ENCODE measurements at regions not wholly inside any gene's neighbourhood (a gene's known extent, or its start where the extent isn't known, plus 50 kb on each side); places are given as distances from the start of the nearest gene placed in this dataset.

- no peak for TF ChIP-seq CTCF (IDR thresholded peaks at IDR 0.05; ENCODE audit: insufficient read depth, missing control alignments)
- no peak for DNase-seq (ENCODE audit: insufficient read length, low spot score)
- FAIRE-seq, result no peak
Measured at GRCh38 chr17:72481572-72481971, 360.8 kb downstream of the SOX9 start.

GRCh38 chr17:72485596-72485995 lies 364.8 kb downstream of the SOX9 start:
- no peak for TF ChIP-seq CTCF (IDR thresholded peaks at IDR 0.05; ENCODE audit: insufficient read depth, missing control alignments)
- FAIRE-seq, result no peak

GRCh38 chr17:72486806-72487205 lies 366.0 kb downstream of the SOX9 start:
- DNase-seq (ENCODE audit: insufficient read length, low spot score) (no peak), FAIRE-seq (no peak)
- no peak for TF ChIP-seq CTCF (IDR thresholded peaks at IDR 0.05; ENCODE audit: insufficient read depth, missing control alignments)

More at GRCh38 chr17:72485596-72485995, 364.8 kb downstream of the SOX9 start:
- no peak for DNase-seq (ENCODE audit: insufficient read length, low spot score)

- FAIRE-seq (no peak), DNase-seq (ENCODE audit: insufficient read length, low spot score) (no peak)
- no peak for TF ChIP-seq CTCF (IDR thresholded peaks at IDR 0.05; ENCODE audit: insufficient read depth, missing control alignments)
Measured at GRCh38 chr17:72487731-72488494, 367.1 kb downstream of the SOX9 start.

- no peak for TF ChIP-seq CTCF (IDR thresholded peaks at IDR 0.05; ENCODE audit: insufficient read depth, missing control alignments)
- no peak for DNase-seq (ENCODE audit: insufficient read length, low spot score)
- FAIRE-seq, result no peak
Measured at GRCh38 chr17:72488555-72489271, 367.9 kb downstream of the SOX9 start.

GRCh38 chr17:72489272-72489641 lies 368.4 kb downstream of the SOX9 start:
- FAIRE-seq (no peak), DNase-seq (ENCODE audit: insufficient read length, low spot score) (no peak)
- TF ChIP-seq CTCF (IDR thresholded peaks at IDR 0.05; ENCODE audit: insufficient read depth, missing control alignments), result no peak

GRCh38 chr17:72491102-72491501 lies 370.3 kb downstream of the SOX9 start:
- FAIRE-seq (no peak), DNase-seq (ENCODE audit: insufficient read length, low spot score) (no peak)
- TF ChIP-seq CTCF (IDR thresholded peaks at IDR 0.05; ENCODE audit: insufficient read depth, missing control alignments), result no peak
